ENCODE measurements at regions not wholly inside any gene's neighbourhood (a gene's known extent, or its start where the extent isn't known, plus 50 kb on each side); places are given as distances from the start of the nearest gene placed in this dataset.

DNA sequence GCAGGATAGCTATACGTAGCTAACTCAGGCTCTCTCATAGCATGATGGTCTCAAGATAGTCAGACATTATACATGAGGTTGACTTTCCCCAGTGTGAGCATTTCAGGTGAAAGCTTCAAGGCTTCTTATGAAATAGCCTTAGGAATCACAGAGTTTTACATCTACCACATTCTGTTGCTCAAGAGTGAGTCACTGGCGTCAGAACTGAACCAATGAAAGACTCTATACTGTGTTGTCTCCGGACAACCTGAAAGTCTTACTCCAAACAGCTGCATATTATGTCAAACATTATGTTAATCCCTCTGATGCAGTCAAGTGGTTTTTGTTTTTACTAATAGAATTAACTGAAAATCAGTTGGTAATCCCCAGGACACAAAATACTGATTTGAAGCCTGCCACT lies 79.8 kb upstream of the TRDN start:
- H3K36me3 ChIP-seq (ENCODE audit: control insufficient read depth, insufficient read depth, low read length) = no peaks in the 10 kb centered on the region
- no peak for DNase-seq (ENCODE audit: extremely low read depth, insufficient read length)
- no peak for TF ChIP-seq CTCF (IDR thresholded peaks at IDR 0.05; ENCODE audit: insufficient read depth, low read length, poor library complexity, severe bottlenecking)
- H3K27me3 ChIP-seq (replicated peaks; ENCODE audit: control insufficient read depth, insufficient read depth, low read length) = no peaks in the 10 kb centered on the region
- no peak overlapping the region for H3K4me3 ChIP-seq (replicated peaks; ENCODE audit: low read depth, low read length)

DNA sequence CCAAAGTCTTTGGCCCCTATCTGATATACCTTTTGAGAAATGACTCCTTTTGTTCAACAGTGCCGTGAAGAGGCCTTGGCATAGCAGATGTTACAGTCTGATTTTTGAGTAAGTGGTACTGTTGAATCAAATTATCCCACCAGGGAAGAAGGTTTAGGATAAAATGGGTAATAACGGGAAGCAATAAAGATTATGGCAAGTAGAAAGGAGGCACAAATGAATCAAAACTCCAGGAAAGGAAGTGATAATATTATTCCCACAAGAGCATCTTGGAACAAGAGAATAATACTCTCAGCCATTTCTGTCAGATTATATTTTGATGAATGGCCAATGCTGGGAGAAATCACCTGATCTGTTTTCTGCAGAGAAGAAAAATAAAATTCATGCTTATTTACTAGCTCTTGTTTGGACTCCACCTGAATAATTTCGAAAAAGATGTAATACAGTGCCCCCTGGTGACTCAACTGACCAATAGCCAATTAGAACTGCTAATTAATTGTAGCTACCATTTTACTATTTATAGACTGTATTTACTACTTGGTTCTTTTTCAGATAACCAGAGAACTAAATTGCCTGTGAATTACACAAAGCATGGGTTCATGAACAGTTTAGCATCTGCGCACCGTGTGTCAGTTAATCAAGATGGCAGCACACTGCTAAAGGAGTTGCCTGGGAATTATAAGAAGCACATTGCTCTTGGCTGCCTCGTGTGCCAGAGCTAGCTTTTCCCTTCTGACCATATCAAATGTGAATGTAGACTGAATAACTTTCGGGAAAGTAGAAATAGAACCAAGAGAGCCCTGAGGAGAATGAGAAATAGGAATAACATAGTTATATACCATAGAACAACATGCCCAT lies 78.5 kb upstream of the TRDN start:
- H3K27me3 ChIP-seq (replicated peaks; ENCODE audit: control insufficient read depth, insufficient read depth, low read length) = no peaks in the 10 kb centered on the region
- no peak overlapping the region for H3K4me3 ChIP-seq (replicated peaks; ENCODE audit: low read depth, low read length)
- no peak for DNase-seq (ENCODE audit: extremely low read depth, insufficient read length)
- no peaks in the 10 kb centered on the region for H3K36me3 ChIP-seq (ENCODE audit: control insufficient read depth, insufficient read depth, low read length)
- peak; percentile 46 for TF ChIP-seq CTCF (IDR thresholded peaks at IDR 0.05; ENCODE audit: insufficient read depth, low read length, poor library complexity, severe bottlenecking)

DNA sequence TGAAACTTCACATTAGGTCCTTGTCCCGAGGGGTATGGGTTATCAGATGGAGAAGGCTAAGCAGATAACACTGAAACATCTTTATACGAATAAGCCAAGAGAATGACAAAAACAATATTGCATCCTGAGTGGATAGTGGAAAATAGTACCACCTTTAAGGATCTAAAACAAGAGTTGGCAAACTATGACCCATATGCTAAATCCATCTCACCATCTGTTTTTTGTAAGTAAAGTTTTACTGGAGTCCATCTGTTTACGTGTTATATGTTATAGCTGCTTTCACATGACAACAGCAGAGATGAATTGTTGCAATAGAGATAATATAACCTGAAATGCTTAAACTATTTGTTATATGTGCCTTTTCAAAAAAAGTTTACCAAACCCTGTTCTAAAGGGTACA lies 76.1 kb upstream of the TRDN start:
- H3K27me3 ChIP-seq (replicated peaks; ENCODE audit: control insufficient read depth, insufficient read depth, low read length) = no peaks in the 10 kb centered on the region
- no peak overlapping the region for H3K4me3 ChIP-seq (replicated peaks; ENCODE audit: low read depth, low read length)
- no peaks in the 10 kb centered on the region for H3K36me3 ChIP-seq (ENCODE audit: control insufficient read depth, insufficient read depth, low read length)
- DNase-seq (ENCODE audit: extremely low read depth, insufficient read length) = no peak
- no peak for TF ChIP-seq CTCF (IDR thresholded peaks at IDR 0.05; ENCODE audit: insufficient read depth, low read length, poor library complexity, severe bottlenecking)

- TF ChIP-seq CTCF (IDR thresholded peaks at IDR 0.05; ENCODE audit: insufficient read depth, low read length, poor library complexity, severe bottlenecking) = no peak
- no peak for DNase-seq (ENCODE audit: extremely low read depth, insufficient read length)
- H3K27me3 ChIP-seq (replicated peaks; ENCODE audit: control insufficient read depth, insufficient read depth, low read length) = no peaks in the 10 kb centered on the region
- no peak overlapping the region for H3K4me3 ChIP-seq (replicated peaks; ENCODE audit: low read depth, low read length)
- H3K36me3 ChIP-seq (ENCODE audit: control insufficient read depth, insufficient read depth, low read length) = no peaks in the 10 kb centered on the region
Measured at GRCh38 chr6:123702943-123703342, 66.2 kb upstream of the TRDN start.

DNA sequence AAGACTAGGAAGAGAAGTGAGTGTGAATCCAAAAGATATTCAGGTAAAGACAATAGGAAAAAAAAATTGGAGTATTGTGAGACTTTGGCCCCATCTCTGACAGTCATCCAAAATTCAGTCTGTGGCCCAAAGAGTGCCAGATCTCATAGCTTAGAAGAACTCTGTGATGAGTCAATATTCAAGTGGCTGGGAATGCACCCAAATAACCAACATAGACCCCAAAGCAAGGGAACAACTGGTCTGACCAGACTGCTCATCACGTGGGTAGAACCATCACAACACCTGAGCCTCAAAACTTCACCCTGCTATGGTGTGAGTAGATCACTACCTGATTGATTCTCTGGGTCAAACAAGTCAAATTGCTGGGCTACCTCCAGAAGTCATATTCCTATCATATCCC lies 51.1 kb upstream of the TRDN start:
- no peak for TF ChIP-seq CTCF (IDR thresholded peaks at IDR 0.05; ENCODE audit: insufficient read depth, low read length, poor library complexity, severe bottlenecking)
- Histone ChIP-seq H3K27me3 (replicated peaks; ENCODE audit: control insufficient read depth, insufficient read depth, low read length) (no peaks in the 10 kb centered on the region), H3K4me3 (replicated peaks; ENCODE audit: low read depth, low read length) (no peak overlapping the region), H3K36me3 (ENCODE audit: control insufficient read depth, insufficient read depth, low read length) (no peaks in the 10 kb centered on the region)
- DNase-seq (ENCODE audit: extremely low read depth, insufficient read length) = no peak
